Erythroblast (primary cell): ENCODE measurements at regions not wholly inside any gene's neighbourhood (a gene's known extent, or its start where the extent isn't known, plus 50 kb on each side); places are given as distances from the start of the nearest gene placed in this dataset.

Experiments used
- GATA1 ChIP-seq: IDR thresholded peaks from 2 replicates; pipeline ENCODE4 v1.6.1; 2011; ENCODE audit warnings: low read depth, mild to moderate bottlenecking, control low read depth, low read length, moderate library complexity
- POLR2A ChIP-seq: IDR thresholded peaks from 2 replicates; pipeline ENCODE4 v1.6.1; 2011; ENCODE audit warnings: mild to moderate bottlenecking, low read length

- TF ChIP-seq POLR2A (no peak), GATA1 (no peak)
Observed at GRCh38 chr10:116796469-116796868, 52.8 kb upstream of the ENO4 start.
